GM23338 (cell line): ENCODE measurements at regions not wholly inside any gene's neighbourhood (a gene's known extent, or its start where the extent isn't known, plus 50 kb on each side); places are given as distances from the start of the nearest gene placed in this dataset.

Experiments
- CREB1 ChIP-seq: fragments of 250-450 bp; sonication (Bioruptor Pico); IDR thresholded peaks from 2 replicates; pipeline ENCODE4 v1.5.0; 2020; ENCODE audit warnings: low read depth, mild to moderate bottlenecking, moderate library complexity
- EZH2 ChIP-seq: fragments of 200-600 bp; sonication (generic); IDR thresholded peaks from one replicate; pipeline ENCODE4 v1.8.0; 2017; ENCODE audit warnings: antibody characterized with exemption, mild to moderate bottlenecking, low read depth; ENCODE audit not compliant: unreplicated experiment
- EZH2phosphoT487 ChIP-seq: fragments of 200-600 bp; sonication (generic); IDR thresholded peaks from one replicate; pipeline ENCODE4 v1.8.1; 2018; ENCODE audit warnings: antibody characterized with exemption; ENCODE audit not compliant: unreplicated experiment
- JUNB ChIP-seq: IDR thresholded peaks from one replicate; pipeline ENCODE4 v1.6.1; 2016; ENCODE audit warnings: antibody characterized with exemption; ENCODE audit not compliant: unreplicated experiment
- POLR2AphosphoS5 ChIP-seq: IDR thresholded peaks from 2 replicates; pipeline ENCODE4 v1.6.1; 2016; ENCODE audit warnings: antibody characterized with exemption, low read depth
- REST ChIP-seq: IDR thresholded peaks from one replicate; pipeline ENCODE4 v1.6.1; 2018; ENCODE audit warnings: antibody characterized with exemption; ENCODE audit not compliant: unreplicated experiment
- STAT1 ChIP-seq: IDR thresholded peaks from one replicate; pipeline ENCODE4 v1.6.1; 2016; ENCODE audit warnings: antibody characterized with exemption; ENCODE audit not compliant: unreplicated experiment
- ZNF114 ChIP-seq: fragments of 250-450 bp; sonication (Bioruptor Pico); IDR thresholded peaks from 2 replicates; pipeline ENCODE4 v1.5.0; 2020; ENCODE audit warnings: mild to moderate bottlenecking, moderate library complexity
- ZNF331 ChIP-seq: fragments of 250-450 bp; sonication (Bioruptor Pico); IDR thresholded peaks from 2 replicates; pipeline ENCODE4 v1.5.0; 2020; ENCODE audit warnings: low read depth, mild to moderate bottlenecking, moderate library complexity
- TF ChIP-seq, protein P1 (sequence below), 2 experiments: fragments of 200-600 bp in 1 of 2; sonication (generic) in 1 of 2; conservative IDR thresholded peaks; 2 replicates each; pipeline versions ENCODE4 v1.5.1 to v1.6.1; 2016 to 2017; ENCODE audit warnings: antibody characterized with exemption in 2 of 2, low read depth in 2 of 2, mild to moderate bottlenecking in 2 of 2, moderate library complexity in 1 of 2
- TF ChIP-seq, protein P2 (sequence below): IDR thresholded peaks from 2 replicates; pipeline ENCODE4 v1.6.1; 2016; ENCODE audit warnings: antibody characterized with exemption
- TF ChIP-seq, protein P3 (sequence below): fragments of 250-450 bp; sonication (Bioruptor Pico); IDR thresholded peaks from 2 replicates; pipeline ENCODE4 v1.5.0; 2020; ENCODE audit warnings: mild to moderate bottlenecking, moderate library complexity

- TF ChIP-seq, protein P1, sequence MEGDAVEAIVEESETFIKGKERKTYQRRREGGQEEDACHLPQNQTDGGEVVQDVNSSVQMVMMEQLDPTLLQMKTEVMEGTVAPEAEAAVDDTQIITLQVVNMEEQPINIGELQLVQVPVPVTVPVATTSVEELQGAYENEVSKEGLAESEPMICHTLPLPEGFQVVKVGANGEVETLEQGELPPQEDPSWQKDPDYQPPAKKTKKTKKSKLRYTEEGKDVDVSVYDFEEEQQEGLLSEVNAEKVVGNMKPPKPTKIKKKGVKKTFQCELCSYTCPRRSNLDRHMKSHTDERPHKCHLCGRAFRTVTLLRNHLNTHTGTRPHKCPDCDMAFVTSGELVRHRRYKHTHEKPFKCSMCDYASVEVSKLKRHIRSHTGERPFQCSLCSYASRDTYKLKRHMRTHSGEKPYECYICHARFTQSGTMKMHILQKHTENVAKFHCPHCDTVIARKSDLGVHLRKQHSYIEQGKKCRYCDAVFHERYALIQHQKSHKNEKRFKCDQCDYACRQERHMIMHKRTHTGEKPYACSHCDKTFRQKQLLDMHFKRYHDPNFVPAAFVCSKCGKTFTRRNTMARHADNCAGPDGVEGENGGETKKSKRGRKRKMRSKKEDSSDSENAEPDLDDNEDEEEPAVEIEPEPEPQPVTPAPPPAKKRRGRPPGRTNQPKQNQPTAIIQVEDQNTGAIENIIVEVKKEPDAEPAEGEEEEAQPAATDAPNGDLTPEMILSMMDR (conservative IDR thresholded peaks at IDR 0.05; ENCODE audit: low read depth in 2 of 2): no peak
- no peak for TF ChIP-seq EZH2phosphoT487
- no peak for TF ChIP-seq EZH2
- TF ChIP-seq POLR2AphosphoS5: no peak
- no peak for TF ChIP-seq REST
- TF ChIP-seq, protein P2, sequence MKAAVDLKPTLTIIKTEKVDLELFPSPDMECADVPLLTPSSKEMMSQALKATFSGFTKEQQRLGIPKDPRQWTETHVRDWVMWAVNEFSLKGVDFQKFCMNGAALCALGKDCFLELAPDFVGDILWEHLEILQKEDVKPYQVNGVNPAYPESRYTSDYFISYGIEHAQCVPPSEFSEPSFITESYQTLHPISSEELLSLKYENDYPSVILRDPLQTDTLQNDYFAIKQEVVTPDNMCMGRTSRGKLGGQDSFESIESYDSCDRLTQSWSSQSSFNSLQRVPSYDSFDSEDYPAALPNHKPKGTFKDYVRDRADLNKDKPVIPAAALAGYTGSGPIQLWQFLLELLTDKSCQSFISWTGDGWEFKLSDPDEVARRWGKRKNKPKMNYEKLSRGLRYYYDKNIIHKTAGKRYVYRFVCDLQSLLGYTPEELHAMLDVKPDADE: no peak
- TF ChIP-seq, protein P3, sequence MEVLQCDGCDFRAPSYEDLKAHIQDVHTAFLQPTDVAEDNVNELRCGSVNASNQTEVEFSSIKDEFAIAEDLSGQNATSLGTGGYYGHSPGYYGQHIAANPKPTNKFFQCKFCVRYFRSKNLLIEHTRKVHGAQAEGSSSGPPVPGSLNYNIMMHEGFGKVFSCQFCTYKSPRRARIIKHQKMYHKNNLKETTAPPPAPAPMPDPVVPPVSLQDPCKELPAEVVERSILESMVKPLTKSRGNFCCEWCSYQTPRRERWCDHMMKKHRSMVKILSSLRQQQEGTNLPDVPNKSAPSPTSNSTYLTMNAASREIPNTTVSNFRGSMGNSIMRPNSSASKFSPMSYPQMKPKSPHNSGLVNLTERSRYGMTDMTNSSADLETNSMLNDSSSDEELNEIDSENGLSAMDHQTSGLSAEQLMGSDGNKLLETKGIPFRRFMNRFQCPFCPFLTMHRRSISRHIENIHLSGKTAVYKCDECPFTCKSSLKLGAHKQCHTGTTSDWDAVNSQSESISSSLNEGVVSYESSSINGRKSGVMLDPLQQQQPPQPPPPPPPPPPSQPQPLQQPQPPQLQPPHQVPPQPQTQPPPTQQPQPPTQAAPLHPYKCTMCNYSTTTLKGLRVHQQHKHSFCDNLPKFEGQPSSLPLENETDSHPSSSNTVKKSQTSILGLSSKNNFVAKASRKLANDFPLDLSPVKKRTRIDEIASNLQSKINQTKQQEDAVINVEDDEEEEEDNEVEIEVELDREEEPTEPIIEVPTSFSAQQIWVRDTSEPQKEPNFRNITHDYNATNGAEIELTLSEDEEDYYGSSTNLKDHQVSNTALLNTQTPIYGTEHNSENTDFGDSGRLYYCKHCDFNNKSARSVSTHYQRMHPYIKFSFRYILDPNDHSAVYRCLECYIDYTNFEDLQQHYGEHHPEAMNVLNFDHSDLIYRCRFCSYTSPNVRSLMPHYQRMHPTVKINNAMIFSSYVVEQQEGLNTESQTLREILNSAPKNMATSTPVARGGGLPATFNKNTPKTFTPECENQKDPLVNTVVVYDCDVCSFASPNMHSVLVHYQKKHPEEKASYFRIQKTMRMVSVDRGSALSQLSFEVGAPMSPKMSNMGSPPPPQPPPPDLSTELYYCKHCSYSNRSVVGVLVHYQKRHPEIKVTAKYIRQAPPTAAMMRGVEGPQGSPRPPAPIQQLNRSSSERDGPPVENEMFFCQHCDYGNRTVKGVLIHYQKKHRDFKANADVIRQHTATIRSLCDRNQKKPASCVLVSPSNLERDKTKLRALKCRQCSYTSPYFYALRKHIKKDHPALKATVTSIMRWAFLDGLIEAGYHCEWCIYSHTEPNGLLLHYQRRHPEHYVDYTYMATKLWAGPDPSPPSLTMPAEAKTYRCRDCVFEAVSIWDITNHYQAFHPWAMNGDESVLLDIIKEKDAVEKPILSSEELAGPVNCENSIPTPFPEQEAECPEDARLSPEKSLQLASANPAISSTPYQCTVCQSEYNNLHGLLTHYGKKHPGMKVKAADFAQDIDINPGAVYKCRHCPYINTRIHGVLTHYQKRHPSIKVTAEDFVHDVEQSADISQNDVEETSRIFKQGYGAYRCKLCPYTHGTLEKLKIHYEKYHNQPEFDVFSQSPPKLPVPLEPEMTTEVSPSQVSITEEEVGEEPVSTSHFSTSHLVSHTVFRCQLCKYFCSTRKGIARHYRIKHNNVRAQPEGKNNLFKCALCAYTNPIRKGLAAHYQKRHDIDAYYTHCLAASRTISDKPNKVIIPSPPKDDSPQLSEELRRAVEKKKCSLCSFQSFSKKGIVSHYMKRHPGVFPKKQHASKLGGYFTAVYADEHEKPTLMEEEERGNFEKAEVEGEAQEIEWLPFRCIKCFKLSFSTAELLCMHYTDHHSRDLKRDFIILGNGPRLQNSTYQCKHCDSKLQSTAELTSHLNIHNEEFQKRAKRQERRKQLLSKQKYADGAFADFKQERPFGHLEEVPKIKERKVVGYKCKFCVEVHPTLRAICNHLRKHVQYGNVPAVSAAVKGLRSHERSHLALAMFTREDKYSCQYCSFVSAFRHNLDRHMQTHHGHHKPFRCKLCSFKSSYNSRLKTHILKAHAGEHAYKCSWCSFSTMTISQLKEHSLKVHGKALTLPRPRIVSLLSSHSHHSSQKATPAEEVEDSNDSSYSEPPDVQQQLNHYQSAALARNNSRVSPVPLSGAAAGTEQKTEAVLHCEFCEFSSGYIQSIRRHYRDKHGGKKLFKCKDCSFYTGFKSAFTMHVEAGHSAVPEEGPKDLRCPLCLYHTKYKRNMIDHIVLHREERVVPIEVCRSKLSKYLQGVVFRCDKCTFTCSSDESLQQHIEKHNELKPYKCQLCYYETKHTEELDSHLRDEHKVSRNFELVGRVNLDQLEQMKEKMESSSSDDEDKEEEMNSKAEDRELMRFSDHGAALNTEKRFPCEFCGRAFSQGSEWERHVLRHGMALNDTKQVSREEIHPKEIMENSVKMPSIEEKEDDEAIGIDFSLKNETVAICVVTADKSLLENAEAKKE: no peak
- TF ChIP-seq JUNB: no peak
- no peak for TF ChIP-seq CREB1 (CRISPR knock-in tag)
- TF ChIP-seq ZNF114 (CRISPR knock-in tag): no peak
- TF ChIP-seq STAT1: no peak
- no peak for TF ChIP-seq ZNF331 (CRISPR knock-in tag)
Observed at GRCh38 chr10:53255661-53256205, 483.1 kb upstream of the MBL2 start.
